HUES64 (cell line): ENCODE measurements at regions not wholly inside any gene's neighbourhood (a gene's known extent, or its start where the extent isn't known, plus 50 kb on each side); places are given as distances from the start of the nearest gene placed in this dataset.
"Not testable (repeated sequence)": the region's sequence is repeated elsewhere in the genome, so short reads cannot be mapped to it uniquely, and the experiment has no call there.

Experiments
- H3K27ac ChIP-seq: 2 replicates; pipeline ENCODE4 v1.7.0; 2013; ENCODE audit warnings: low read depth, low read length, inconsistent platforms
- H3K27me3 ChIP-seq: 2 replicates; pipeline ENCODE4 v1.6.1; 2013; ENCODE audit warnings: mild to moderate bottlenecking, low read length; ENCODE audit not compliant: insufficient read depth
- H3K36me3 ChIP-seq: 2 replicates; pipeline ENCODE4 v1.6.1; 2013; ENCODE audit warnings: mild to moderate bottlenecking, low read length; ENCODE audit not compliant: insufficient read depth
- H3K4me1 ChIP-seq: 2 replicates; pipeline ENCODE4 v1.6.1; 2013; ENCODE audit warnings: mild to moderate bottlenecking, low read length, moderate library complexity; ENCODE audit not compliant: insufficient read depth
- H3K4me3 ChIP-seq: 2 replicates; pipeline ENCODE4 v1.5.1; 2013; ENCODE audit warnings: mild to moderate bottlenecking, low read length, moderate library complexity
- H3K9ac ChIP-seq: 2 replicates; pipeline ENCODE4 v1.6.1; 2013; ENCODE audit warnings: mild to moderate bottlenecking, low read depth, low read length
- H3K9me3 ChIP-seq: 2 replicates; pipeline ENCODE4 v1.6.1; 2013; ENCODE audit warnings: low read depth, low read length; ENCODE audit not compliant: insufficient read depth
- WGBS: fragments of 150-250, 120-280 bp; methylation state at CpG from one replicate; pipeline ENCODE4 v1.1.7; 2013; ENCODE audit warnings: missing lambda C conversion rate; 5-methylcytosine and 5-hydroxymethylcytosine counted together

GRCh38 chr1:82358706-82359105 is 558.0 kb downstream of the ADGRL2 start:
- peaks cover 23% of the 10 kb centered on the region; the same call in 1 of the 2 replicates for H3K4me1 ChIP-seq
- 76% methylated on average over 4 of the region's 4 CpGs for WGBS

GRCh38 chr1:82354546-82354945 is 553.8 kb downstream of the ADGRL2 start:
- not testable (repeated sequence) for H3K4me1 ChIP-seq, H3K27me3 ChIP-seq, H3K27ac ChIP-seq, H3K36me3 ChIP-seq, H3K9me3 ChIP-seq, H3K9ac ChIP-seq, H3K4me3 ChIP-seq
- 51% methylated on average over 5 of the region's 5 CpGs for WGBS

More at GRCh38 chr1:82358706-82359105, 558.0 kb downstream of the ADGRL2 start:
- H3K27me3 ChIP-seq, H3K9ac ChIP-seq, H3K9me3 ChIP-seq, H3K4me3 ChIP-seq, H3K36me3 ChIP-seq, H3K27ac ChIP-seq: not testable (repeated sequence)

GRCh38 chr1:82348487-82348886 is 547.8 kb downstream of the ADGRL2 start:
- no peak overlapping the region for H3K4me3 ChIP-seq
- peaks cover 6% of the 10 kb centered on the region for H3K9me3 ChIP-seq
- H3K27me3 ChIP-seq: no peaks in the 10 kb centered on the region
- no peak overlapping the region for H3K9ac ChIP-seq
- no peak overlapping the region for H3K27ac ChIP-seq
- 98% methylated on average over 2 of the region's 2 CpGs for WGBS
- H3K4me1 ChIP-seq: no peaks in the 10 kb centered on the region
- H3K36me3 ChIP-seq: no peaks in the 10 kb centered on the region

GRCh38 chr1:82346141-82346540 is 545.4 kb downstream of the ADGRL2 start:
- Histone ChIP-seq H3K9me3 (peaks cover 6% of the 10 kb centered on the region), H3K4me3 (no peak overlapping the region), H3K36me3 (no peaks in the 10 kb centered on the region), H3K4me1 (no peaks in the 10 kb centered on the region), H3K27me3 (no peaks in the 10 kb centered on the region), H3K27ac (no peak overlapping the region), H3K9ac (no peak overlapping the region)
- 92% methylated on average over 4 of the region's 4 CpGs for WGBS

GRCh38 chr1:82343381-82343780 is 542.6 kb downstream of the ADGRL2 start:
- 98% methylated on average over 2 of the region's 2 CpGs for WGBS
- Histone ChIP-seq H3K4me3 (no peak overlapping the region), H3K36me3 (no peaks in the 10 kb centered on the region), H3K9me3 (no peaks in the 10 kb centered on the region), H3K27me3 (no peaks in the 10 kb centered on the region), H3K9ac (no peak overlapping the region), H3K27ac (no peak overlapping the region), H3K4me1 (no peaks in the 10 kb centered on the region)

- H3K36me3 ChIP-seq: no peaks in the 10 kb centered on the region
Measured at GRCh38 chr1:82337635-82338034, 536.9 kb downstream of the ADGRL2 start.

GRCh38 chr1:82330330-82330729 is 529.6 kb downstream of the ADGRL2 start:
- H3K4me3 ChIP-seq: no peak overlapping the region
- H3K36me3 ChIP-seq: no peaks in the 10 kb centered on the region
- 85% methylated on average over 3 of the region's 3 CpGs for WGBS
- no peak overlapping the region for H3K9ac ChIP-seq
- no peak overlapping the region for H3K27ac ChIP-seq
- peaks cover 9% of the 10 kb centered on the region; the same call in 1 of the 2 replicates for H3K9me3 ChIP-seq
- 0 out of 2 replicates have a peak, but pooled peaks cover 4% of the 10 kb centered on the region for H3K4me1 ChIP-seq
- H3K27me3 ChIP-seq: no peaks in the 10 kb centered on the region

More at GRCh38 chr1:82337635-82338034, 536.9 kb downstream of the ADGRL2 start:
- Histone ChIP-seq H3K4me3 (no peak overlapping the region), H3K4me1 (0 out of 2 replicates have a peak, but pooled peaks cover 6% of the 10 kb centered on the region), H3K9me3 (no peaks in the 10 kb centered on the region), H3K27me3 (no peaks in the 10 kb centered on the region), H3K9ac (no peak overlapping the region), H3K27ac (no peak overlapping the region)
- 100% methylated on average over 1 of the region's 1 CpG for WGBS

GRCh38 chr1:82329226-82329625 is 528.5 kb downstream of the ADGRL2 start:
- Histone ChIP-seq H3K9ac (no peak overlapping the region), H3K9me3 (peaks cover 9% of the 10 kb centered on the region; the same call in 1 of the 2 replicates), H3K27me3 (no peaks in the 10 kb centered on the region), H3K27ac (no peak overlapping the region), H3K4me1 (0 out of 2 replicates have a peak, but pooled peaks cover 4% of the 10 kb centered on the region), H3K36me3 (no peaks in the 10 kb centered on the region), H3K4me3 (no peak overlapping the region)
- WGBS: 73% methylated on average over 5 of the region's 6 CpGs

GRCh38 chr1:82323144-82323841 is 522.6 kb downstream of the ADGRL2 start:
- WGBS: 100% methylated on average over 1 of the region's 3 CpGs
- no peaks in the 10 kb centered on the region for H3K36me3 ChIP-seq
- no peak overlapping the region for H3K4me3 ChIP-seq
- no peaks in the 10 kb centered on the region for H3K27me3 ChIP-seq
- no peak overlapping the region for H3K27ac ChIP-seq
- H3K4me1 ChIP-seq: no peaks in the 10 kb centered on the region
- no peak overlapping the region for H3K9ac ChIP-seq
- H3K9me3 ChIP-seq: no peaks in the 10 kb centered on the region

- 91% methylated on average over 1 of the region's 1 CpG for WGBS
- Histone ChIP-seq H3K36me3 (no peaks in the 10 kb centered on the region), H3K27ac (no peak overlapping the region), H3K9me3 (no peaks in the 10 kb centered on the region), H3K9ac (no peak overlapping the region), H3K27me3 (no peaks in the 10 kb centered on the region), H3K4me3 (no peak overlapping the region), H3K4me1 (no peaks in the 10 kb centered on the region)
Measured at GRCh38 chr1:82321794-82322193, 521.1 kb downstream of the ADGRL2 start.

GRCh38 chr1:82319546-82319945 is 518.8 kb downstream of the ADGRL2 start:
- Histone ChIP-seq H3K4me1 (no peaks in the 10 kb centered on the region), H3K9me3 (no peaks in the 10 kb centered on the region), H3K4me3 (no peak overlapping the region), H3K27me3 (no peaks in the 10 kb centered on the region), H3K9ac (no peak overlapping the region), H3K27ac (no peak overlapping the region), H3K36me3 (no peaks in the 10 kb centered on the region)

- Histone ChIP-seq H3K27me3 (no peaks in the 10 kb centered on the region), H3K9ac (no peak overlapping the region), H3K9me3 (no peaks in the 10 kb centered on the region), H3K4me1 (no peaks in the 10 kb centered on the region), H3K36me3 (no peaks in the 10 kb centered on the region), H3K4me3 (no peak overlapping the region), H3K27ac (no peak overlapping the region)
- WGBS: 98% methylated on average over 2 of the region's 2 CpGs
Measured at GRCh38 chr1:82318921-82319320, 518.2 kb downstream of the ADGRL2 start.
